ENCODE measurements at regions not wholly inside any gene's neighbourhood (a gene's known extent, or its start where the extent isn't known, plus 50 kb on each side); places are given as distances from the start of the nearest gene placed in this dataset.

- H3K27me3 Mint-ChIP-seq, result no peaks in the 10 kb centered on the region
- ChIA-PET POLR2A (no interaction called here), CTCF (no interaction called here)
- DNase-seq (no peak), ATAC-seq (ENCODE audit: low read depth) (no peak)
- intact Hi-C loops (cut with micrococcal nuclease), result loop anchor here (2.0 kb wide), 1 partner anchor 23 kb away; no protein-coding TSS in a partner anchor
- TF ChIP-seq CTCF (IDR thresholded peaks at IDR 0.05), result no peak
- no peaks in the 10 kb centered on the region for H3K9me3 Mint-ChIP-seq
- H3K36me3 Mint-ChIP-seq (ENCODE audit: low read depth), result no peaks in the 10 kb centered on the region
- H3K27ac Mint-ChIP-seq, result no peak overlapping the region
- H3K4me1 Mint-ChIP-seq, result peaks cover 21% of the 10 kb centered on the region
- H3K4me3 Mint-ChIP-seq, result no peak overlapping the region
Observed at GRCh38 chr12:87303396-87304012, 725.7 kb downstream of the C12orf50 start.

DNA sequence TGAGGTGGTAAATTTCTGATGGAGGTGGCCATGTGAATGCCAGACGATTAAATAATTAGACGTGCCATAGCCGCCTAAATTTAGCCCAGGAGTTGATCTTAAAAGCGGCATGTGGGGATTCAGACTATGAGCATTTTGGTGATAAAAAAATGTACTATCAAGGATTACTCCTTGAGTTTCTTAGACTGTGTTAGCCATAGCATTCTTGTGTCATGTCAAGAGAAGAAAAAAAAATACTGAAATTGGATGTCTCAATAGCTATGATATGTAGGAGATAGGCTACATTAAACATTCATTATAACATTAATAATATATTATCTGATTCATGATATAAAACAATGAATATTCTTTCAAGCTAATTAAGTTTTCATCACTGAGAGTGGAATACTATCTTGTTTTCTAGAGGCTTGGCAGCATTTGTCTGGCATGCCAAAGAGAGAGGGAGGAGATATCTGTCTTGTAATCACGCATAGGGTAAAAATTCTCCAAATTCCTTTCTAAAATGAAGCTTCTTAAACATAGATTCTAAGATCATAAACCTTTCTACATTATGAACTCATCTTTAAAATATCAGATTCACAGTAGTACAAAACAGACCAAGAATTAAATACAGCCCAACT, 727.0 kb downstream of the C12orf50 start:
- ChIA-PET CTCF (no interaction called here), POLR2A (no interaction called here)
- no peak for DNase-seq
- H3K9me3 Mint-ChIP-seq, result no peaks in the 10 kb centered on the region
- H3K27ac Mint-ChIP-seq, result no peak overlapping the region
- no peak for ATAC-seq (ENCODE audit: low read depth)
- H3K27me3 Mint-ChIP-seq, result no peaks in the 10 kb centered on the region
- H3K4me3 Mint-ChIP-seq, result no peak overlapping the region
- no peaks in the 10 kb centered on the region for H3K36me3 Mint-ChIP-seq (ENCODE audit: low read depth)
- intact Hi-C loops (cut with micrococcal nuclease), result no loop called here
- no peak for TF ChIP-seq CTCF (IDR thresholded peaks at IDR 0.05)
- peaks cover 21% of the 10 kb centered on the region for H3K4me1 Mint-ChIP-seq

DNA sequence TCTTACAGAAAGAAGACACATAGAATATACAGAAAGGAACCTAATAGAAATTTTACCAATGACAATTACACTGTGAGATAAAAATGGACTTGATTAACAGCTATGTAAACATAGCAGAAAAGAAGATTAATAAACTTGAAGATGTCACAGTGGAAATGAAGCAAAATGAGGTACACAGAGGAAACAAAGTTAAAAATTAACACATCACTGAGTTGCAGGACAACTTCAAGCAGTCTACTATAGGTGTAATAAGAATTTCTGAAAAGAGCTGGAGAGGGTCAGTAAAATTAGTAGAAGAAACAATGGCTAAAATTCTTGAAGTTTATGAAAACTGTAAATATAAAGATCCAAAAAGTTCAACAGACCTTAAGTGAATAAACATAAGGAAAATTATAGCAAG, 738.7 kb downstream of the C12orf50 start:
- ChIA-PET CTCF (no interaction called here), POLR2A (no interaction called here)
- no peaks in the 10 kb centered on the region for H3K4me1 Mint-ChIP-seq
- H3K27me3 Mint-ChIP-seq, result no peaks in the 10 kb centered on the region
- no peak overlapping the region for H3K4me3 Mint-ChIP-seq
- no peak for TF ChIP-seq CTCF (IDR thresholded peaks at IDR 0.05)
- intact Hi-C loops (cut with micrococcal nuclease), result no loop called here
- H3K36me3 Mint-ChIP-seq (ENCODE audit: low read depth), result no peaks in the 10 kb centered on the region
- H3K27ac Mint-ChIP-seq, result no peak overlapping the region
- no peaks in the 10 kb centered on the region for H3K9me3 Mint-ChIP-seq
- ATAC-seq (ENCODE audit: low read depth) (no peak), DNase-seq (no peak)

GRCh38 chr12:87283886-87284285, 745.3 kb downstream of the C12orf50 start:
- Mint-ChIP-seq H3K4me1 (peaks cover 10% of the 10 kb centered on the region), H3K27me3 (no peaks in the 10 kb centered on the region), H3K9me3 (no peaks in the 10 kb centered on the region), H3K36me3 (ENCODE audit: low read depth) (no peaks in the 10 kb centered on the region), H3K27ac (no peak overlapping the region), H3K4me3 (no peak overlapping the region)
- ChIA-PET CTCF (no interaction called here), POLR2A (no interaction called here)
- no peak for TF ChIP-seq CTCF (IDR thresholded peaks at IDR 0.05)
- intact Hi-C loops (cut with micrococcal nuclease), result no loop called here
- ATAC-seq (ENCODE audit: low read depth), result no peak
- no peak for DNase-seq

DNA sequence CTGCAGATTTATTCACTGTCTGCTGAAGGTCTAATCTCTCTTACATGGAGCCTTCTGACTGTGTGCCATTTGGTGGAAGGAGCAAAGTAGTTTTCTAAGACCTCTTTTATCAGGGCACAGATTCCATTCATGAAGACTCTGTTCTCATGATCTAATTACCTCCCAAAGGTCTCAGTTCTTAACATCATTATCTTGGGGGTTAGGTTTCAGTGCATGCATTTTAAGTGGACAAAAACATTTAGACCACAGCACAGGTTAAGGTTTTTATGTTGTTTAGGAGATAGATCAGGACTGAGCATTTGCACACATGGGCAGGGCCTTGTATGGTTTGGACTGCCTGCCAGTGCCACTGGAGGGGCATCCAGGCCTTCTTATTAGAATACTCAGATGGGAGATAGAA, 746.1 kb downstream of the C12orf50 start:
- Mint-ChIP-seq H3K9me3 (no peaks in the 10 kb centered on the region), H3K27ac (no peak overlapping the region), H3K4me1 (peaks cover 10% of the 10 kb centered on the region), H3K27me3 (no peaks in the 10 kb centered on the region), H3K36me3 (ENCODE audit: low read depth) (no peaks in the 10 kb centered on the region), H3K4me3 (no peak overlapping the region)
- DNase-seq (no peak), ATAC-seq (ENCODE audit: low read depth) (no peak)
- POLR2A ChIA-PET, result no interaction called here
- CTCF ChIA-PET, result no interaction called here
- intact Hi-C loops (cut with micrococcal nuclease), result no loop called here
- TF ChIP-seq CTCF (IDR thresholded peaks at IDR 0.05), result no peak
